ENCODE measurements at regions not wholly inside any gene's neighbourhood (a gene's known extent, or its start where the extent isn't known, plus 50 kb on each side); places are given as distances from the start of the nearest gene placed in this dataset.

DNA sequence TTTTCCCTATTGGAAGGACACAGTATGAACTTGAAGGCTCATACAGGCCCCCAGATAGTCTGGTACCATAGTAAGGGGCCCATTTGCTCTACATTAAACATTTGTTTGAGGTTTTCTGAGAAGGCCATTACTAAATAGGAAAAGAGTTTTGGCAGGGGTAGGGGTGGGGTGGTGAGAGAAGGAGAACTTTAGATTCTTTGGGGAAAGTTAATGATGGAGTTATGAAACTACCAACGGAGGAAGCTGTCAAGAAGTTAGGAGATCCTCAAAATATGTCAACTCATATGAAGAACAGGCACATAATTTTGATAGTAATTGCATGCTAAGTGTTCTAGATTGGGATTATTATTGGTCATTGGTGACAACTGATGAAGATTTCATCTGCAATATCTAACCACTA is 114.7 kb downstream of the TAF11L14 start:
- TF ChIP-seq, protein P1, sequence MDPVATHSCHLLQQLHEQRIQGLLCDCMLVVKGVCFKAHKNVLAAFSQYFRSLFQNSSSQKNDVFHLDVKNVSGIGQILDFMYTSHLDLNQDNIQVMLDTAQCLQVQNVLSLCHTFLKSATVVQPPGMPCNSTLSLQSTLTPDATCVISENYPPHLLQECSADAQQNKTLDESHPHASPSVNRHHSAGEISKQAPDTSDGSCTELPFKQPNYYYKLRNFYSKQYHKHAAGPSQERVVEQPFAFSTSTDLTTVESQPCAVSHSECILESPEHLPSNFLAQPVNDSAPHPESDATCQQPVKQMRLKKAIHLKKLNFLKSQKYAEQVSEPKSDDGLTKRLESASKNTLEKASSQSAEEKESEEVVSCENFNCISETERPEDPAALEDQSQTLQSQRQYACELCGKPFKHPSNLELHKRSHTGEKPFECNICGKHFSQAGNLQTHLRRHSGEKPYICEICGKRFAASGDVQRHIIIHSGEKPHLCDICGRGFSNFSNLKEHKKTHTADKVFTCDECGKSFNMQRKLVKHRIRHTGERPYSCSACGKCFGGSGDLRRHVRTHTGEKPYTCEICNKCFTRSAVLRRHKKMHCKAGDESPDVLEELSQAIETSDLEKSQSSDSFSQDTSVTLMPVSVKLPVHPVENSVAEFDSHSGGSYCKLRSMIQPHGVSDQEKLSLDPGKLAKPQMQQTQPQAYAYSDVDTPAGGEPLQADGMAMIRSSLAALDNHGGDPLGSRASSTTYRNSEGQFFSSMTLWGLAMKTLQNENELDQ (CRISPR knock-in tag; IDR thresholded peaks at IDR 0.05; ENCODE audit: borderline replicate concordance): no peak
- no peak for TF ChIP-seq NBN (conservative IDR thresholded peaks at IDR 0.05)
- TF ChIP-seq, protein P2, sequence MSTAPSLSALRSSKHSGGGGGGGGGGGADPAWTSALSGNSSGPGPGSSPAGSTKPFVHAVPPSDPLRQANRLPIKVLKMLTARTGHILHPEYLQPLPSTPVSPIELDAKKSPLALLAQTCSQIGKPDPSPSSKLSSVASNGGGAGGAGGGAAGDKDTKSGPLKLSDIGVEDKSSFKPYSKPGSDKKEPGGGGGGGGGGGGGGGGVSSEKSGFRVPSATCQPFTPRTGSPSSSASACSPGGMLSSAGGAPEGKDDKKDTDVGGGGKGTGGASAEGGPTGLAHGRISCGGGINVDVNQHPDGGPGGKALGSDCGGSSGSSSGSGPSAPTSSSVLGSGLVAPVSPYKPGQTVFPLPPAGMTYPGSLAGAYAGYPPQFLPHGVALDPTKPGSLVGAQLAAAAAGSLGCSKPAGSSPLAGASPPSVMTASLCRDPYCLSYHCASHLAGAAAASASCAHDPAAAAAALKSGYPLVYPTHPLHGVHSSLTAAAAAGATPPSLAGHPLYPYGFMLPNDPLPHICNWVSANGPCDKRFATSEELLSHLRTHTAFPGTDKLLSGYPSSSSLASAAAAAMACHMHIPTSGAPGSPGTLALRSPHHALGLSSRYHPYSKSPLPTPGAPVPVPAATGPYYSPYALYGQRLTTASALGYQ (CRISPR knock-in tag; IDR thresholded peaks at IDR 0.05): no peak
- TF ChIP-seq, protein P3, sequence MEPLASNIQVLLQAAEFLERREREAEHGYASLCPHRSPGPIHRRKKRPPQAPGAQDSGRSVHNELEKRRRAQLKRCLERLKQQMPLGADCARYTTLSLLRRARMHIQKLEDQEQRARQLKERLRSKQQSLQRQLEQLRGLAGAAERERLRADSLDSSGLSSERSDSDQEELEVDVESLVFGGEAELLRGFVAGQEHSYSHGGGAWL (CRISPR knock-in tag; IDR thresholded peaks at IDR 0.05): no peak
- TF ChIP-seq, protein P4, sequence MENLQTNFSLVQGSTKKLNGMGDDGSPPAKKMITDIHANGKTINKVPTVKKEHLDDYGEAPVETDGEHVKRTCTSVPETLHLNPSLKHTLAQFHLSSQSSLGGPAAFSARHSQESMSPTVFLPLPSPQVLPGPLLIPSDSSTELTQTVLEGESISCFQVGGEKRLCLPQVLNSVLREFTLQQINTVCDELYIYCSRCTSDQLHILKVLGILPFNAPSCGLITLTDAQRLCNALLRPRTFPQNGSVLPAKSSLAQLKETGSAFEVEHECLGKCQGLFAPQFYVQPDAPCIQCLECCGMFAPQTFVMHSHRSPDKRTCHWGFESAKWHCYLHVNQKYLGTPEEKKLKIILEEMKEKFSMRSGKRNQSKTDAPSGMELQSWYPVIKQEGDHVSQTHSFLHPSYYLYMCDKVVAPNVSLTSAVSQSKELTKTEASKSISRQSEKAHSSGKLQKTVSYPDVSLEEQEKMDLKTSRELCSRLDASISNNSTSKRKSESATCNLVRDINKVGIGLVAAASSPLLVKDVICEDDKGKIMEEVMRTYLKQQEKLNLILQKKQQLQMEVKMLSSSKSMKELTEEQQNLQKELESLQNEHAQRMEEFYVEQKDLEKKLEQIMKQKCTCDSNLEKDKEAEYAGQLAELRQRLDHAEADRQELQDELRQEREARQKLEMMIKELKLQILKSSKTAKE (CRISPR knock-in tag; IDR thresholded peaks at IDR 0.05; ENCODE audit: borderline replicate concordance): no peak

Measured in HepG2 (cell line).